Thyroid gland (tissue), 4 donors: ENCODE measurements at regions not wholly inside any gene's neighbourhood (a gene's known extent, or its start where the extent isn't known, plus 50 kb on each side); places are given as distances from the start of the nearest gene placed in this dataset.

Experiments used
- CTCF ChIP-seq, 6 experiments: fragments of 200-600 bp in 3 of 6; fragments of 450-650 bp in 3 of 6; sonication (generic) in 3 of 6; IDR thresholded peaks; one replicate each; pipeline ENCODE4 v1.5.1; 2016 to 2019; ENCODE audit warnings: antibody characterized with exemption in 6 of 6, mild to moderate bottlenecking in 2 of 6, inconsistent platforms in 1 of 6, moderate library complexity in 1 of 6
- POLR2A ChIP-seq, 2 donors: fragments of 450-650 bp; IDR thresholded peaks; one replicate each; pipeline ENCODE4 v1.6.1; 2017; ENCODE audit warnings: antibody characterized with exemption in 2 of 2, mild to moderate bottlenecking in 2 of 2, moderate library complexity in 1 of 2

- no peak for TF ChIP-seq CTCF (IDR thresholded peaks at IDR 0.05)
- TF ChIP-seq POLR2A (IDR thresholded peaks at IDR 0.05) = no peak
Measured at GRCh38 chr5:21168557-21168956, 1180.6 kb upstream of the CDH18 start.
